ENCODE measurements at regions not wholly inside any gene's neighbourhood (a gene's known extent, or its start where the extent isn't known, plus 50 kb on each side); places are given as distances from the start of the nearest gene placed in this dataset.
"Not testable (repeated sequence)": the region's sequence is repeated elsewhere in the genome, so short reads cannot be mapped to it uniquely, and the experiment has no call there.

GRCh38 chr1:201726700-201727099 lies 102.3 kb upstream of the IPO9 start:
- no peak for DNase-seq (ENCODE audit: low spot score)

- DNase-seq (ENCODE audit: low spot score) = no peak
Observed at GRCh38 chr1:201728731-201729130, 100.2 kb upstream of the IPO9 start.

GRCh38 chr1:201729973-201730608 lies 98.9 kb upstream of the IPO9 start:
- no peak for DNase-seq (ENCODE audit: low spot score)

GRCh38 chr1:201730611-201731010 lies 98.3 kb upstream of the IPO9 start:
- no peak for DNase-seq (ENCODE audit: low spot score)

- no peak for DNase-seq (ENCODE audit: low spot score)
Observed at GRCh38 chr1:201731142-201731541, 97.8 kb upstream of the IPO9 start.

- no peak for DNase-seq (ENCODE audit: low spot score)
Observed at GRCh38 chr1:201731592-201731991, 97.4 kb upstream of the IPO9 start.

GRCh38 chr1:201732351-201732750 lies 96.6 kb upstream of the IPO9 start:
- no peak for DNase-seq (ENCODE audit: low spot score)

- not testable (repeated sequence) for DNase-seq (ENCODE audit: low spot score)
Observed at GRCh38 chr1:201734221-201734620, 94.7 kb upstream of the IPO9 start.

GRCh38 chr1:201734786-201735185 lies 94.2 kb upstream of the IPO9 start:
- no peak for DNase-seq (ENCODE audit: low spot score)

GRCh38 chr1:201736707-201737320 lies 92.1 kb upstream of the IPO9 start:
- DNase-seq (ENCODE audit: low spot score) = no peak

- no peak for DNase-seq (ENCODE audit: low spot score)
Observed at GRCh38 chr1:201737352-201738060, 91.5 kb upstream of the IPO9 start.

- no peak for DNase-seq (ENCODE audit: low spot score)
Observed at GRCh38 chr1:201739080-201739479, 89.9 kb upstream of the IPO9 start.

- peak; percentile 57 for DNase-seq (ENCODE audit: low spot score)
Observed at GRCh38 chr1:201739492-201740085, 89.4 kb upstream of the IPO9 start.

- no peak for DNase-seq (ENCODE audit: low spot score)
Observed at GRCh38 chr1:201740086-201740541, 88.8 kb upstream of the IPO9 start.

- no peak for DNase-seq (ENCODE audit: low spot score)
Observed at GRCh38 chr1:201740670-201741111, 88.3 kb upstream of the IPO9 start.

- DNase-seq (ENCODE audit: low spot score) = no peak
Observed at GRCh38 chr1:201741763-201742342, 87.1 kb upstream of the IPO9 start.

GRCh38 chr1:201742476-201742875 lies 86.5 kb upstream of the IPO9 start:
- no peak for DNase-seq (ENCODE audit: low spot score)

- DNase-seq (ENCODE audit: low spot score) = no peak
Observed at GRCh38 chr1:201742955-201743805, 85.8 kb upstream of the IPO9 start.

- DNase-seq (ENCODE audit: low spot score) = no peak
Observed at GRCh38 chr1:201745023-201745422, 83.9 kb upstream of the IPO9 start.

- DNase-seq (ENCODE audit: low spot score) = no peak
Observed at GRCh38 chr1:201746156-201746555, 82.8 kb upstream of the IPO9 start.

GRCh38 chr1:201747261-201747660 lies 81.7 kb upstream of the IPO9 start:
- no peak for DNase-seq (ENCODE audit: low spot score)

- DNase-seq (ENCODE audit: low spot score) = no peak
Observed at GRCh38 chr1:201748335-201748734, 80.6 kb upstream of the IPO9 start.
